ENCODE measurements at regions not wholly inside any gene's neighbourhood (a gene's known extent, or its start where the extent isn't known, plus 50 kb on each side); places are given as distances from the start of the nearest gene placed in this dataset.

DNA sequence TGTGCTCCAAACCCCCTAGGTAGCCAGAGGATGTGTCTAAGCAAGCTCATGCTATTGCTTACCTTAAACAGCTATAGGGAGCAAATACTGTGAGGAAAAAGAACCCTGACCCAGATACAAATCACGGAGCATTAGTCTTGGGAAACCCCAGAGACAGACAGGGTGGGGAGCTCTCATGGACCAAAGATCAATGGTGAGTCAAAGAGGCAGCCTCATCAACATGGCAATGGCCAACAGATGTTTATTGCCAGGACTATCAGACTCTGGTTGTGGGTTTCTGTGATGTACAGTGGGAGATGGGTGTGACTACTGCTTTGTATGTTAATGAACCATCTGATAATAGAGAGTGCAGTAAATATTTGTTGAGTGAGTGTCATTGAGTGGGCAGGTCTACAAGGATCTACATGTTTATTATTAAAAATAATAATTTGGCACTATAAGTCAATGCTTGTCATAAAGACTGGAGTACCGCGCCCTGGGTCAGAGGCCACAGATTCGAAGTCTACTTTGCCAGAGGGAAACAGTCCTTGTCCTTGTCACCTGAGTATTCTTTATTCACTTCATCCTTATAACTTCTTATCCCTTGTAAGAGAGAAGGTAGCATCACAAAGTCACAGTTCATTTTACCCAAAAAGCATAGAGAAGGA lies 56.5 kb upstream of the RAI14 start:
- no peak for DNase-seq (ENCODE audit: low read depth, low spot score)

More for the DNA sequence above, 56.5 kb upstream of the RAI14 start:
- H3K79me2 ChIP-seq (ENCODE audit: control insufficient read depth, insufficient read depth, low read length) = no peaks in the 10 kb centered on the region
- ChIA-PET POLR2A (no interaction called here), CTCF (interaction anchor here (1.5 to 2.6 kb wide), 2 partner anchors 10 kb away, joined by 3 to 15 read pairs; no protein-coding TSS in a partner anchor)
- BruUV-seq (replicated peaks) = no TSS peak
- no peaks in the 10 kb centered on the region for H3K9me1 ChIP-seq (replicated peaks; ENCODE audit: control insufficient read depth, extremely low read depth, insufficient read depth, low read length)
- H3K36me3 ChIP-seq (ENCODE audit: control insufficient read depth in 2 of 2, extremely low read depth in 1 of 2, insufficient read depth in 2 of 2, low read length in 2 of 2) = no peaks in the 10 kb centered on the region
- no peaks in the 10 kb centered on the region for H3K27me3 ChIP-seq (ENCODE audit: control insufficient read depth in 2 of 2, insufficient read depth in 2 of 2, low read length in 2 of 2)
- intact Hi-C loops (cut with micrococcal nuclease) = no loop called here
- H3K4me2 ChIP-seq (ENCODE audit: insufficient read depth, low read length) = no peak overlapping the region
- no peak overlapping the region for H3K9ac ChIP-seq (replicated peaks; ENCODE audit: extremely low read depth, insufficient read depth, low read length)
- H3K4me1 ChIP-seq (ENCODE audit: control insufficient read depth, extremely low read depth, insufficient read depth, low read length) = peaks cover 25% of the 10 kb centered on the region
- no peaks in the 10 kb centered on the region for H3K9me3 ChIP-seq (replicated peaks; ENCODE audit: control insufficient read depth, insufficient read depth, low read length)
- no peak overlapping the region for H3K4me3 ChIP-seq (replicated peaks in 1 of 3; ENCODE audit: insufficient read depth in 1 of 3, low read depth in 1 of 3, low read length in 3 of 3)
- H2AFZ ChIP-seq (ENCODE audit: low read depth, low read length) = no peak overlapping the region
- H3K27ac ChIP-seq (ENCODE audit: insufficient read depth, low read depth, low read length) = no peak overlapping the region
- peak; percentile 21 for FAIRE-seq
- TF ChIP-seq EZH2 (IDR thresholded peaks at IDR 0.05; ENCODE audit: borderline replicate concordance, low read depth, low read length, severe bottlenecking) (no peak), MYC (IDR thresholded peaks at IDR 0.05; ENCODE audit: low read depth, low read length) (no peak), GATA2 (IDR thresholded peaks at IDR 0.05; ENCODE audit: insufficient read depth, insufficient read length, low read depth, low read length) (no peak), FOS (IDR thresholded peaks at IDR 0.05; ENCODE audit: borderline replicate concordance, insufficient read depth, low read length) (no peak), POLR2AphosphoS5 (IDR thresholded peaks at IDR 0.05; ENCODE audit: insufficient read depth, low read depth, low read length) (no peak), POLR2A (IDR thresholded peaks at IDR 0.05; ENCODE audit: low read depth, low read length) (no peak), CTCF (IDR thresholded peaks at IDR 0.05; ENCODE audit: extremely low read depth in 1 of 2, insufficient read depth in 1 of 2, low read depth in 1 of 2, low read length in 2 of 2) (no peak), JUN (IDR thresholded peaks at IDR 0.05; ENCODE audit: borderline replicate concordance, insufficient read depth, insufficient read length, low read depth) (no peak)
- TF ChIP-seq, protein P1, sequence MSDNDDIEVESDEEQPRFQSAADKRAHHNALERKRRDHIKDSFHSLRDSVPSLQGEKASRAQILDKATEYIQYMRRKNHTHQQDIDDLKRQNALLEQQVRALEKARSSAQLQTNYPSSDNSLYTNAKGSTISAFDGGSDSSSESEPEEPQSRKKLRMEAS (IDR thresholded peaks at IDR 0.05; ENCODE audit: insufficient read depth, insufficient read length) = no peak
- no peaks in the 10 kb centered on the region for H4K20me1 ChIP-seq (replicated peaks; ENCODE audit: control insufficient read depth, extremely low read depth, insufficient read depth, low read length)
- dilution Hi-C loops (cut with MboI; ENCODE audit: extremely low pct_ligation_motif_present, low sequenced_read_pairs) = no loop called here
